ENCODE measurements at regions not wholly inside any gene's neighbourhood (a gene's known extent, or its start where the extent isn't known, plus 50 kb on each side); places are given as distances from the start of the nearest gene placed in this dataset.

DNA sequence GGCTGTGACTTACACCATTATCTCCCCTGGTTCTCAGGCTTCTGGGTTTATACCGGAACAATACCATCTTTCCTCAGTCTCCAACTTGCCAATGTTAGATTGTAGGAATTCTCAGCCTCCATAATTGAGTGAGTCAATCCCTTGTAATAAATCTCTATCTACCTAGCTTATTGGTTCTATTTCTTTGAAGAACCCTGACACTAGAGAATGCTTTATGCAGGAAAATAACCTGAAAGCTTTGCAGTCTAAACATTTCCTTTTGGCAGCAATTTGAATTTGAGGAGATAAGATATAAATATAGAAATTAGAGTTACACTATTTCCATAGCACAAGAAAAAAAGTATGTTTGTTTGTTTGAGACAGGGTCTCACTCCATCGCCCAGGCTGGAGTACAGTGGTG, 278.1 kb upstream of the CDH18 start:
- Histone ChIP-seq H3K4me3 (ENCODE audit: low read length) (no peak overlapping the region), H3K23ac (ENCODE audit: low read length) (no peak overlapping the region), H2BK15ac (replicated peaks; ENCODE audit: low read depth) (no peak overlapping the region), H3K79me2 (ENCODE audit: control insufficient read depth, insufficient read depth, low read length) (no peaks in the 10 kb centered on the region), H2BK5ac (ENCODE audit: low read length) (no peak overlapping the region), H3K36me3 (ENCODE audit: control insufficient read depth, insufficient read depth, low read length) (no peaks in the 10 kb centered on the region), H3K9ac (ENCODE audit: low read length) (no peak overlapping the region), H2AK5ac (ENCODE audit: low read length) (no peak overlapping the region), H3K18ac (ENCODE audit: low read length) (no peak overlapping the region), H3K4me2 (ENCODE audit: low read length) (no peak overlapping the region), H2BK120ac (ENCODE audit: low read depth, low read length) (no peak overlapping the region), H3K4me1 (ENCODE audit: control insufficient read depth, low read depth, low read length) (no peaks in the 10 kb centered on the region), H3K27ac (ENCODE audit: low read depth, low read length) (no peak overlapping the region), H3K4ac (ENCODE audit: low read depth, low read length) (no peak overlapping the region), H3K56ac (ENCODE audit: low read length) (no peak overlapping the region), H4K5ac (ENCODE audit: low read length) (no peak overlapping the region), H3K79me1 (ENCODE audit: low read length) (no peaks in the 10 kb centered on the region), H4K8ac (ENCODE audit: low read depth, low read length) (no peak overlapping the region), H3K27me3 (ENCODE audit: insufficient read depth, low read length, poor library complexity) (no peaks in the 10 kb centered on the region)
- no CpG with 5 or more reads among the region's 2 CpGs for WGBS (ENCODE audit: extremely low coverage, insufficient coverage, low lambda C conversion rate)
- no peak for DNase-seq

DNA sequence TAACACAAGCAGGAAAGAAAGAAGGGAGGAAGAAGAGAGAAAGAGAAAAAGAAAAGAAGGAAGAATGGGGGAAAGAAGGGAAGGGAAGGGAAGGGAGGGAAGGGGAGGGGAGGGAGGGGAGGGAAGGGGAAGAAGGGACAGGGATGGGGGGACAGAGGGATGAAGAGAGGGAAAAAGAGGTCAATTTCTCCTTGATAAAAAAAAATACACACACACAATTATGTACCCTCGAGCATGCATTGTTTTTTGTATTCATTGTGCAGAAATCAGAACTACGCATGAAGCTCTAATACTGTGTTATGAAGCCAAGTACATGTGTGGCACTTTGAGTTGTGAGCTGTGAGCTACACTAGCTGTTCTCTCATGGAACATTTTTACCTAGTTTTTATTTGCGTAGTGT, 274.9 kb upstream of the CDH18 start:
- DNase-seq = no peak
- H3K4me3 ChIP-seq (ENCODE audit: low read length) = no peak overlapping the region
- no peak overlapping the region for H4K8ac ChIP-seq (ENCODE audit: low read depth, low read length)
- no peak overlapping the region for H3K23ac ChIP-seq (ENCODE audit: low read length)
- no peak overlapping the region for H2AK5ac ChIP-seq (ENCODE audit: low read length)
- H3K4me2 ChIP-seq (ENCODE audit: low read length) = no peak overlapping the region
- H3K9ac ChIP-seq (ENCODE audit: low read length) = no peak overlapping the region
- WGBS (ENCODE audit: extremely low coverage, insufficient coverage, low lambda C conversion rate) = no CpG with 5 or more reads among the region's 3 CpGs
- H3K56ac ChIP-seq (ENCODE audit: low read length) = no peak overlapping the region
- H3K4me1 ChIP-seq (ENCODE audit: control insufficient read depth, low read depth, low read length) = no peaks in the 10 kb centered on the region
- H3K27ac ChIP-seq (ENCODE audit: low read depth, low read length) = no peak overlapping the region
- H3K27me3 ChIP-seq (ENCODE audit: insufficient read depth, low read length, poor library complexity) = no peaks in the 10 kb centered on the region
- H2BK120ac ChIP-seq (ENCODE audit: low read depth, low read length) = no peak overlapping the region
- H3K36me3 ChIP-seq (ENCODE audit: control insufficient read depth, insufficient read depth, low read length) = no peaks in the 10 kb centered on the region
- no peaks in the 10 kb centered on the region for H3K79me1 ChIP-seq (ENCODE audit: low read length)
- no peaks in the 10 kb centered on the region for H3K79me2 ChIP-seq (ENCODE audit: control insufficient read depth, insufficient read depth, low read length)
- H3K4ac ChIP-seq (ENCODE audit: low read depth, low read length) = no peak overlapping the region
- H3K18ac ChIP-seq (ENCODE audit: low read length) = no peak overlapping the region
- no peak overlapping the region for H4K5ac ChIP-seq (ENCODE audit: low read length)
- H2BK15ac ChIP-seq (replicated peaks; ENCODE audit: low read depth) = no peak overlapping the region
- no peak overlapping the region for H2BK5ac ChIP-seq (ENCODE audit: low read length)

DNA sequence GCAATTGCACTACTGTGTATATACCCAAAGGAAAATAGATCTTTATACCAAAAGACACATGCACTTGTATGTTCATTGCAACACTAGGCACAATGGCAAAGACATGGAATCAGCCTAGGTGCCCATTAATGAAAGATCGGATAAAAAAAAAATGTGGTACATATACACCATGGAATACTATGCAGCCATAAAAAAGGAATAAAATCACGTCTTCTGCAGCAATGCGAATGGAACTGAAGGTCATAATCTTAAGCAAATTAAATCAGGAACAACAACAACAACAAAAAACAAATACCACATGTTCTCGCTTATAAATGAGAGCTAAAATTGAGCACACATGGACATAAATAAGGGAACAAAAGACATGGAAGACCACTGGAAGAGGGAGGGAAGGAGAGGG, 266.7 kb upstream of the CDH18 start:
- Histone ChIP-seq H3K4me2 (ENCODE audit: low read length) (no peak overlapping the region), H3K4ac (ENCODE audit: low read depth, low read length) (no peak overlapping the region), H3K36me3 (ENCODE audit: control insufficient read depth, insufficient read depth, low read length) (no peaks in the 10 kb centered on the region), H3K4me1 (ENCODE audit: control insufficient read depth, low read depth, low read length) (no peaks in the 10 kb centered on the region), H4K8ac (ENCODE audit: low read depth, low read length) (no peak overlapping the region), H4K5ac (ENCODE audit: low read length) (no peak overlapping the region), H2BK5ac (ENCODE audit: low read length) (no peak overlapping the region), H3K18ac (ENCODE audit: low read length) (no peak overlapping the region), H2BK15ac (replicated peaks; ENCODE audit: low read depth) (no peak overlapping the region), H3K4me3 (ENCODE audit: low read length) (no peak overlapping the region), H3K27me3 (ENCODE audit: insufficient read depth, low read length, poor library complexity) (no peaks in the 10 kb centered on the region), H3K79me1 (ENCODE audit: low read length) (no peaks in the 10 kb centered on the region), H2AK5ac (ENCODE audit: low read length) (no peak overlapping the region), H3K27ac (ENCODE audit: low read depth, low read length) (no peak overlapping the region), H3K79me2 (ENCODE audit: control insufficient read depth, insufficient read depth, low read length) (no peaks in the 10 kb centered on the region), H3K9ac (ENCODE audit: low read length) (no peak overlapping the region), H2BK120ac (ENCODE audit: low read depth, low read length) (no peak overlapping the region), H3K23ac (ENCODE audit: low read length) (no peak overlapping the region), H3K56ac (ENCODE audit: low read length) (no peak overlapping the region)
- no peak for DNase-seq
- no CpG with 5 or more reads among the region's 4 CpGs for WGBS (ENCODE audit: extremely low coverage, insufficient coverage, low lambda C conversion rate)

DNA sequence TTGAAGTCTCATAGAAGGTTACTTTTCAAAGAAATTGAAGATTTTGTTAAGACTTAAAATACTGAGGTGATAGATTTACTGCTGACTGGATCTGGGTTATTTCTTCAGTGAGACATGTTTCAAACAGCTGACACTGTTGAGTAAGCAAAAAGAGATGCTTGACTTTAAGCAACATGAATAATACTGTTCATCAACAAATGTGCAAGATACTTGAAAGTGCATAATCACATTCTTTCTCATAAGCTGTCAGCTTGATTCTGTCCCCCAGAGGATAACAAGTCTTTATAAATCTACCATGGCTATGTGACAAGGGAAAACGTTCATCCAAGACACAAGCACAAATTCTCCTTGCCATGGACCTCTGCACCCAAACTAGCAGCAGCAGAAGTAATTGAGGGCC, 260.1 kb upstream of the CDH18 start:
- no peaks in the 10 kb centered on the region for H3K27me3 ChIP-seq (ENCODE audit: insufficient read depth, low read length, poor library complexity)
- no peak overlapping the region for H3K9ac ChIP-seq (ENCODE audit: low read length)
- DNase-seq = no peak
- H3K27ac ChIP-seq (ENCODE audit: low read depth, low read length) = no peak overlapping the region
- H3K36me3 ChIP-seq (ENCODE audit: control insufficient read depth, insufficient read depth, low read length) = no peaks in the 10 kb centered on the region
- H3K4ac ChIP-seq (ENCODE audit: low read depth, low read length) = no peak overlapping the region
- H3K23ac ChIP-seq (ENCODE audit: low read length) = no peak overlapping the region
- H3K4me1 ChIP-seq (ENCODE audit: control insufficient read depth, low read depth, low read length) = no peaks in the 10 kb centered on the region
- H3K4me3 ChIP-seq (ENCODE audit: low read length) = no peak overlapping the region
- no CpG with 5 or more reads among the region's 1 CpG for WGBS (ENCODE audit: extremely low coverage, insufficient coverage, low lambda C conversion rate)
- no peaks in the 10 kb centered on the region for H3K79me1 ChIP-seq (ENCODE audit: low read length)
- no peak overlapping the region for H2BK120ac ChIP-seq (ENCODE audit: low read depth, low read length)
- no peak overlapping the region for H4K8ac ChIP-seq (ENCODE audit: low read depth, low read length)
- H4K5ac ChIP-seq (ENCODE audit: low read length) = no peak overlapping the region
- H2BK5ac ChIP-seq (ENCODE audit: low read length) = no peak overlapping the region
- no peak overlapping the region for H3K4me2 ChIP-seq (ENCODE audit: low read length)
- no peak overlapping the region for H3K56ac ChIP-seq (ENCODE audit: low read length)
- H2AK5ac ChIP-seq (ENCODE audit: low read length) = no peak overlapping the region
- H3K79me2 ChIP-seq (ENCODE audit: control insufficient read depth, insufficient read depth, low read length) = no peaks in the 10 kb centered on the region
- no peak overlapping the region for H2BK15ac ChIP-seq (replicated peaks; ENCODE audit: low read depth)
- no peak overlapping the region for H3K18ac ChIP-seq (ENCODE audit: low read length)

DNA sequence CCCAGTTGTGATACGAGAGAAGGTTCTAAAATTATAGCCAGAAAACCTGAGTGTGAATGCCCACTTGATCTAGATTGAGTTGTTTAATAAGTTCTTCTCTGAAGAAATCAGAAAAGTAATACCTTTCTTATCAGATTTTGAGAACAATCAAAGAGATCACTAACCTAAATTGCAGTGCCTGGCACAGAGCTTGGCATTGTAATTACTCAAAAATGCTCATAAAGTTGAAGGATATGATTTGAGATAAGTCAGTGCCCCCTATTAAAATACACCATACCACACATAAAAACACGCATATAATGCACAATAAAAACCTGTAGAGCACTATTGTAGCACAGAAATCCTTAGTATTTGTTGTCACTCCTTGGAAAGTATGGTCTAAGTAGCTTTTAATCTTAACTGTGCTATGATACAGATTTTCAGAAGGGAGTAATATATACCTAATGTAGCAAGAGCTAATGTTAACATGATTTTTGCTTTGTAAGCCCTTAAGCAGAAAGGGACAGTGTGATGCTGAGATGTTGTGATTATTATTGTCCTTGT, 257.5 kb upstream of the CDH18 start:
- Histone ChIP-seq H2BK5ac (ENCODE audit: low read length) (no peak overlapping the region), H4K5ac (ENCODE audit: low read length) (no peak overlapping the region), H3K27ac (ENCODE audit: low read depth, low read length) (no peak overlapping the region), H3K36me3 (ENCODE audit: control insufficient read depth, insufficient read depth, low read length) (no peaks in the 10 kb centered on the region), H3K79me1 (ENCODE audit: low read length) (no peaks in the 10 kb centered on the region), H3K4me3 (ENCODE audit: low read length) (no peak overlapping the region), H3K4me2 (ENCODE audit: low read length) (no peak overlapping the region), H3K79me2 (ENCODE audit: control insufficient read depth, insufficient read depth, low read length) (no peaks in the 10 kb centered on the region), H3K9ac (ENCODE audit: low read length) (no peak overlapping the region), H2BK15ac (replicated peaks; ENCODE audit: low read depth) (no peak overlapping the region), H2BK120ac (ENCODE audit: low read depth, low read length) (no peak overlapping the region), H3K56ac (ENCODE audit: low read length) (no peak overlapping the region), H3K23ac (ENCODE audit: low read length) (no peak overlapping the region), H3K4me1 (ENCODE audit: control insufficient read depth, low read depth, low read length) (no peaks in the 10 kb centered on the region), H3K18ac (ENCODE audit: low read length) (no peak overlapping the region), H4K8ac (ENCODE audit: low read depth, low read length) (no peak overlapping the region), H3K4ac (ENCODE audit: low read depth, low read length) (no peak overlapping the region), H3K27me3 (ENCODE audit: insufficient read depth, low read length, poor library complexity) (no peaks in the 10 kb centered on the region), H2AK5ac (ENCODE audit: low read length) (no peak overlapping the region)
- DNase-seq = no peak
- WGBS (ENCODE audit: extremely low coverage, insufficient coverage, low lambda C conversion rate) = no CpG with 5 or more reads among the region's 2 CpGs

DNA sequence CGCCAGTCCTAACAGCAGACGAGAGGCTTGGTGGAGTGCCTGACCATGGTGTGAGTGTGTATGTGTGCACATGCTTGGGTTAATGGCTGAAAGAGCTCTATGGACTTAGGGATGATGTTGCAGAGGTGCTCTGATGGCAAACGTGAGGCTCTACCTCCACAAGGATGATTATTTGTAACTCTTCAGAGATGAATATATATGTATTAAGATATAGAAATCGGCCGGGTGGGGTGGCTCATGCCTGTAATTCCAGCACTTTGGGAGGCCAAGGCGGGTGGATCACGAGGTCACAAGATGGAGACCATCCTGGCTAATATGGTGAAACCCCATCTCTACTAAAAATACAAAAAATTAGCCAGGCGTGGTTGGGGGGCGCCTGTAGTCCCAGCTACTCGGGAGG, 253.4 kb upstream of the CDH18 start:
- H3K36me3 ChIP-seq (ENCODE audit: control insufficient read depth, insufficient read depth, low read length) = no peaks in the 10 kb centered on the region
- H3K27me3 ChIP-seq (ENCODE audit: insufficient read depth, low read length, poor library complexity) = no peaks in the 10 kb centered on the region
- H2BK120ac ChIP-seq (ENCODE audit: low read depth, low read length) = no peak overlapping the region
- H3K79me2 ChIP-seq (ENCODE audit: control insufficient read depth, insufficient read depth, low read length) = no peaks in the 10 kb centered on the region
- no peak overlapping the region for H2BK15ac ChIP-seq (replicated peaks; ENCODE audit: low read depth)
- H3K79me1 ChIP-seq (ENCODE audit: low read length) = no peaks in the 10 kb centered on the region
- no peak overlapping the region for H3K9ac ChIP-seq (ENCODE audit: low read length)
- H2BK5ac ChIP-seq (ENCODE audit: low read length) = no peak overlapping the region
- H4K8ac ChIP-seq (ENCODE audit: low read depth, low read length) = no peak overlapping the region
- H3K18ac ChIP-seq (ENCODE audit: low read length) = no peak overlapping the region
- no peak overlapping the region for H3K56ac ChIP-seq (ENCODE audit: low read length)
- H3K4ac ChIP-seq (ENCODE audit: low read depth, low read length) = no peak overlapping the region
- H3K4me1 ChIP-seq (ENCODE audit: control insufficient read depth, low read depth, low read length) = no peaks in the 10 kb centered on the region
- no peak overlapping the region for H2AK5ac ChIP-seq (ENCODE audit: low read length)
- no CpG with 5 or more reads among the region's 10 CpGs for WGBS (ENCODE audit: extremely low coverage, insufficient coverage, low lambda C conversion rate)
- DNase-seq = no peak
- H3K4me3 ChIP-seq (ENCODE audit: low read length) = no peak overlapping the region
- no peak overlapping the region for H3K4me2 ChIP-seq (ENCODE audit: low read length)
- no peak overlapping the region for H3K27ac ChIP-seq (ENCODE audit: low read depth, low read length)
- H4K5ac ChIP-seq (ENCODE audit: low read length) = no peak overlapping the region
- no peak overlapping the region for H3K23ac ChIP-seq (ENCODE audit: low read length)

Measured in mesendoderm (in vitro differentiated cells).